KBM-7 (cell line): ENCODE measurements at regions not wholly inside any gene's neighbourhood (a gene's known extent, or its start where the extent isn't known, plus 50 kb on each side); places are given as distances from the start of the nearest gene placed in this dataset.
"Not testable (repeated sequence)": the region's sequence is repeated elsewhere in the genome, so short reads cannot be mapped to it uniquely, and the experiment has no call there.

Experiments used
- DNase-seq: peaks from one replicate; pipeline ENCODE4 v3.0.0-alpha.2; 2015
- in situ Hi-C: fragments of 300-500 bp; cut with MboI; formaldehyde crosslinking; loops from 2 replicates; pipeline ENCODE4 v1.14.3; 2020; ENCODE audit warnings: low sequenced_read_pairs, low pct_unique_long_range_greater_than_20kb, mixed read lengths

DNA sequence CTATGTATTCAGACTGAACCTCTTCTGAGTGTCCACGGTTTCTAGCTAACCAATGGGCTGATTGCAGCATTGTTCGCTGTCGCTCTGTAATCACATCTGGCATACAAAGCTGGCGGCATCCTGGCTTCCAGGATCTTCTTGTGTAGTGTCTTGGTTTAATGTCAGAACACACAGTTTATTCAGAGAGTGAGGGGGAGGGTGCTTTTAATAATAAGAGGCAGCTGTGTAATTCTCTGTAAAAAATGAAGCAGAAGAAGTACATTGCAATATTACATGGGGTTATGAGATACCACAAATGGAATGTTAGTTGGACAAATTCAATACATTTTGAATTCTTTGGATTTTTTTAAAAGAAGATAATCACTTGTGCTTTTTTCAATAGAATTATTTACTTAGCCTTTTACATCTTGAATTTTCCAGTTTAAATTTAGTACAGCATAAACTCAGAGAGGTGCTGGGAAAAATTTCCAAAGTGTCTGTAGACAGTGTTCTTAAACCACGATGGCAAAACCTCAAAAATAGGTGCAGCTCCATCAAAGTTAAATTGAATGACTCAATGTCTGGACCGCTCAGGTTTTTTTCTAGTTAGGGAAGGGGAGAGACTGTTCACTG is 206.0 kb downstream of the PCSK1 start:
- in situ Hi-C loops: no loop called here
- no peak for DNase-seq

DNA sequence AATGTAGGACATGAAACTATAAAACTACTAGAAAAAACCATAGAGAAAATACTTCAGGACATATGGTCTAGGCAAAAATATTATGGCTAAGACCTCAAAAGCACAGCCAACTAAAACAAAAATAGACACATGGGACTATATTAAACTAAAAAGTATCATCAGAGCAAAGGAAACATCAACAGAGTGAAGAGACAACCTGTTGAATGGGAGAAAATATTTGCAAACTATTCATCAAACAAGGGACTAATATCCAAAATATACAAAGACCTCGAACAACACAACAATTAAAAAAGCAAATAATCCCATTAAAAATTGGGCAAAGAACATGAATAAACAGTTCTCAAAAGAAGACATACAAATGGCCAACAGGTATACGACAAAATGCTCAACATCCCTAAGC is 210.9 kb downstream of the PCSK1 start:
- in situ Hi-C loops: no loop called here
- no peak for DNase-seq

GRCh38 chr5:96220610-96221390 is 212.2 kb downstream of the PCSK1 start:
- DNase-seq: no peak
- in situ Hi-C loops: no loop called here

DNA sequence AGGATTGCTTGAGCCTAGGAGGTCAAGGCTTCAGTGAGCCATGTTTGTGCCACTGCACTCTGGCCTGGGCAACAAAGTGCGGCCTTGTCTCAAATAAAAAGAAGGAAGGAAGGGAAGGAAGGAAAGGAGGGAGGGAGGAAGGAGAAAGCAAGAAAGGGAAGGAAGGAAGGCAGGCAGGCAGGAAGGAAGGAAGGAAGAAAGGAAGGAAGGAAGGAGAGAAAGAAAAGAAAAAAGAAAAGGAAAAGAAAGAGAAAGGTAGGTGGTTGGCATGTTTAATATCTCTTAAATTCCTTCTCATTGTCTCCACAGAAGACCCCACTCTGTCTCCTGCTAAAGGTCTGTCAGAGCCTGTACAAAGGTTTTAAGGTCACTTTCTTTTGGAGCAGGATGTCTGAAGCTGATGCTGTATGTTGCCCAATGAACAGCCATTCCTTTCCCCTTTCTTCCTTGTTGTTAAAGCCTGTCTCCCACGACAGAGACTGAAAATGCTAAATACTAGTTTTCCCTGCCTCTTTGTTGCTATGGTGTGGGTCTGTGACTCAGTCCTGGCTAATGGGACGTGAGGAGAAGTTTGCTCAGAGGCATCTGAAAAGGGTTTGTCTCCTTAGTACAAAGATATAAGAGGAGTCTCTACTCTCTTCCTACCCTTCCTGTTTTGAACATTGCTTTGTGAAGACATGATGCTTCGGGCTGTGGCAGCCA is 213.3 kb downstream of the PCSK1 start:
- DNase-seq: no peak

GRCh38 chr5:96218653-96219052 is 214.4 kb downstream of the PCSK1 start:
- in situ Hi-C loops: no loop called here
- no peak for DNase-seq

More for the DNA sequence above, 213.3 kb downstream of the PCSK1 start:
- in situ Hi-C loops: no loop called here

GRCh38 chr5:96214442-96215197 is 218.4 kb downstream of the PCSK1 start:
- DNase-seq: no peak
- in situ Hi-C loops: no loop called here

GRCh38 chr5:96209829-96210228 is 223.2 kb downstream of the PCSK1 start:
- in situ Hi-C loops: no loop called here
- no peak for DNase-seq

DNA sequence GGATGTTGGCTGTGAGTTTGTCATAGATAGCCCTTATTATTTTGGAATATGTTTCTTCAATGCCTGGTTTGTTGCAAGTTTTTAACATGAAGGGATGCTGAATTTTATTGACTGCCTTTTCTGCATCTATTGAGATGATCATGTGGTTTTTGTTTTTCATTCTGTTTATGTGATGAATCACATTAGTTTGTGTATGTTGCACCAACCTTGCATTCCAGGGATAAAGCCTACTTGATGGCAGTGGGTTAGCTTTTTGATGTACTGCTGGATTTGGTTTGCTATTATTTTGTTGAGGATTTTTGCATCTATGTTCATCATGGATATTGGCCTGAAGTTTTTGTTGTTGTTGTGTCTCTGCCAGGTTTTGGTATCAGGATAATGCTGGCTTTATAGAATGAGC is 225.6 kb downstream of the PCSK1 start:
- in situ Hi-C loops: no loop called here
- DNase-seq: no peak

DNA sequence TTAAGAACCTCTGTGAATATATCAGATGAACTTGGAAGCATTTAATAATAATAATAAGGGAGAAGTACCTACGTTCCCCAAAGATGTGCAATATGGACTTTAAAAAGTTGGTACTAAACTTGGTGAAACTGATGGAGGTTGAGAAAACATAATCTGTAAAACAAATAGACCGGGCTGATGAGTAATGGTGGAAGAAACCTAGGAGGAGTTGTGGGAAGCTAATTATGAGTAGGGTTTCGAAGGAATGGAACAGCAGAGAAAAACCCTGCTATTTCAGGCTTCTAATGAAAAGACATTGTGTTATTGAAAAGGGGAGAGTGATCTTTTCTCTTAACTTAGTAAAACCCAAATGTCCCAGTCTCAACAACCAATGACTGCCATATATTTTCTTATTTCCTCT is 229.3 kb downstream of the PCSK1 start:
- no peak for DNase-seq
- in situ Hi-C loops: no loop called here

DNA sequence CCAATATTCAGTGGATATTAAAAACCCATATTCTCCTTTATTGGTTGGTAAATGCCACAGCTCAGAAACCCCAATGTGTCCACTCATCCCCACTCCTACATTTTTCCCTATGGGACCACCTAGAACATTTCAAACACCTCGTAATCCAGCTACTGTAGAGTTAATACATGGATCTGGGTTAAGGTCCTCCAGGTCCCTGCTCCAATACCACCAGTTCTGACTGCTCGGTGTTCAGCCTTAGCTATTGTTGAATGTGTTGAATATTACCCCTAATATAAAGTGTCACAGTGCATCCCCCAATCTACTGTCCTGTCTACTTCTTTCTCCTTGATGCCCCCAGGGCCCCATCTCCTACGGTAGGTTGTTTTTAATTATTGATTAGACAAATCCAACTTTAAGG is 231.5 kb downstream of the PCSK1 start:
- in situ Hi-C loops: no loop called here
- DNase-seq: no peak

DNA sequence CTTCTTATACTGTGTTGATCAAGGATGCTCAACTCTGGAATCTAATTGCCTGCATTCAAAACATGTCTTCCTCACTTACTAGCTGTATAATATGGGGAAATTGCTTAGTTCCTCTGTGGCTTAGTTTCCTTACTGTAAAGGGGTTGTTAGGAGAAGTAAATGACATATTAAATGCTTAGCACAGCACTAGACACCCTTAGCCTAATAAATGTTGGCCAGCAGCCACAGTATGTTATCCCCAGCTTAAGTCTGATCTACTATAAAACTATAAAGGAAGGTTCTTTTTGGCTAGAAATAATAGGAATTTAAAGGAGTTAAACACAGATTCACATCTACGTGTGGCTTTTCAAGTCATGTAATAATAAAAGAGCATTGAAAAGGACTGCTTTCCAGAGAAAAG is 232.4 kb downstream of the PCSK1 start:
- no peak for DNase-seq

DNA sequence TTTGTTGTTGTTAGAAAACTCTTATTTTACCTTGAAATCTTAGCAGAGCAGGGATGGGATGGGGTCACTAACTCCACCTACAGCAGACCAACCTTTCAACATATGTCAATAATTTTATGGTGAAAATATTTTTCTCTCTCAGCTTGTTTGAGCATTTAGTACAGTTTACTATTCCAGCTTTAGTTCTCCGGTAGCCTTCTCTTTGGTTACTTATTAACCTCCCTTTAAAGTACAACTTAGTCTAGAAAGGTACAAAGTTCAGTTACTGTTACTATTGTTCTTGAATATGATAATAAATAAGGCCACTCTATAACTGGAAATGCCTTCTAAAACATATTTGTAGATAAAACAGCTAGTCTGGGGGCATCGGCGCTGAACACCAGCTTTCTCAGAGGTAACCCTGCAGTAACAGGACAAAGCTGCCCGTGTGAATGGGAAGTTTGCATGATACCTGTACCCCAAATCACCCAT is 233.3 kb downstream of the PCSK1 start:
- in situ Hi-C loops: no loop called here
- no peak for DNase-seq

More for the DNA sequence above, 232.4 kb downstream of the PCSK1 start:
- in situ Hi-C loops: no loop called here

- DNase-seq: no peak
- in situ Hi-C loops: no loop called here
Observed at GRCh38 chr5:96198356-96199058, 234.5 kb downstream of the PCSK1 start.

- DNase-seq, in situ Hi-C loops: not testable (repeated sequence)
Observed at GRCh38 chr5:96197767-96198166, 235.3 kb downstream of the PCSK1 start.

DNA sequence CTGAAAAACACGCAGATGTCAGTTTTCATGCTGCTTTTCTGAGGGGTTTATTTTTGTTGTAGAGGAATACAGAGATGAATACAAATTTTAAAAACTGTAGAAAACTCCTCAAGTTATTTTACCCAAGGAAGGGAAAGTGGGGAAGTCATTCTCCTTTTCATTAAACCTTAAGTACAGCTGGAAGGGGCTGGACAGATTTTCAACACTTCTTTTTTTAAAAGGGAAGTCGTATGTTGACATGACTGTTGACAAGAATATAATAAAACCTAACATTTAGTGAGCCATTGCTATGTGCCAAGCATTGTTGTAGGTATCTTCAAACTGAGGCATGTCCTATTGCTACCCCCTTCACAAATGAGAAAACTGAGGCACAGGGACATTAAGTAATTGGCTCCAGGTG is 235.7 kb upstream of the ELL2 start:
- DNase-seq: no peak
- in situ Hi-C loops: no loop called here

- in situ Hi-C loops: no loop called here
- no peak for DNase-seq
Observed at GRCh38 chr5:96196890-96197289, 235.2 kb upstream of the ELL2 start.

DNA sequence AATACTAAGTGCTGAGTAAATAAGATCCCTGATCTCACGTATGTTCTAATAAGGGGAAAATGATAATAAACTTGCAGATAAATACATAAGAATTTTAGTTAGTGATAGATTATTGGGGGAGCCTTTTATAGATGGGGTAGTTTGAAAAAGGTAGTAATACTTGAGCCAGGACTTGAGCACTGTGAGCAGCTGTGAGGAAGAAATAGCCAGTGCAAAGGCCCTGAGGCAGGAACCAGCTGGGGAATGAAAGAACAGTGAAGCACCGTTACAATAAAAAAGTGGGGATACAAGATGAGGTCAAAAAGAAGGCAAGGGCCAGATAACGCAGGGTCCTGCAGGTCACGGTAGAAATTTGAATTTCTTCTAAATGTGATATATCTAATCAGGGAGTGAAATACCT is 234.8 kb upstream of the ELL2 start:
- no peak for DNase-seq
- in situ Hi-C loops: no loop called here

DNA sequence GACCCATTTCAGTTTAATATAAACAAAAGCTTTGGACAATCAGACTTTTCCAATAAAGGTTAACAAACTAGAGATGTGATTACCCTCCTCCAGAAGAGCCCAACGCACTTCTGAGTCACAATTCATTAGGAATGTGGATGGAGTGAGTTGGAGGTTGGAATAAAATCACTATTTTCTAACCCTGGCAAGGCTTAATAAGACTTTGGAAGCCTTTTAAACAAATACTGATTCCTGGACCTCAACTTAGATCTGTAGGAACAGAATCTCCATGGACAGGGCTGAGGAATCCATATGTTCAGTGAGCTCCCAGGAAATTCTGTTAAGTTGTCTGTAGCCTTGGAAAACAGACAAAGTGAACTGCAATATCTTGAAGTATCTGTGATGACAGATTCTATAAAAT is 233.5 kb upstream of the ELL2 start:
- in situ Hi-C loops: no loop called here
- no peak for DNase-seq

DNA sequence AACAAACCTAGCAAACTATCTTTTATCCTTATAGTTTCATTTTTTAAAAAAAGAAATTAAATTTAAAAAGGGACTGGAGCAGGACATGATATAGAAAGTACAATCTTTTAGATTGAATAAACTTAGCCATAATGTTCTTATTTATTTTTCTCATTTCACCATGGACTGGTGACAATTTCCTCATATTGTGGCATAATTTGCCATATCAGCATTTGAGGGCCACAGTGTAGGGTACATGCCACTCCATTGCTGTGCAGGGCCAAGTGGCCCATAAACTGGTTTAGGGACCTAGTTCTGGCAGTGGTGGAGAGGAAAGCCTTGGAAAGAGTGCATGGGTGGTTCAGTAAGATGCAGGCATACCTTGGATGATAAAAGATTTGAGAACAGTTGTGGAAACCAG is 232.9 kb upstream of the ELL2 start:
- in situ Hi-C loops: no loop called here
- no peak for DNase-seq
